ENCODE measurements at regions not wholly inside any gene's neighbourhood (a gene's known extent, or its start where the extent isn't known, plus 50 kb on each side); places are given as distances from the start of the nearest gene placed in this dataset.

DNA sequence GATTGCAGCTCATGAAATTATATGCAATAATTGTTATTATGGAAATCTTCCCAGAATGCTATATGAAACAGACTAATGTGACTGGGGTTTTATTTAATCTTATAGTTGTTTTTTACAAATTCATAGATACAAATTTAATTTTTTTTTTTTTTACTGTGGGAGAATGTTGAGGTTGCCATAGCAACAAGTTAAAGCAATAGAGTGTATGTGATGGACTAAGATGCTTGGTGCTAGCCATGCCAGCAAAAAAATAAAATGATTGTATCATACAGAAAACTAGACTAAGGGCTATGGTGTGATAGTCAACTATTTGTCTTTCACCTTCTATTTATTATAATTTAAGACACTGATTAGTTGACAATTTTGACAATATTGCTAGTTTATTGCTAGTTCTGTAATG lies 163.2 kb upstream of the BLID start:
- Histone ChIP-seq H4K20me1 (ENCODE audit: insufficient read depth, low read length) (no peaks in the 10 kb centered on the region), H3K9ac (ENCODE audit: low read length) (no peak overlapping the region), H3K27me3 (ENCODE audit: insufficient read depth, low read length) (peaks cover 2% of the 10 kb centered on the region), H3K79me2 (ENCODE audit: insufficient read depth, low read length) (no peaks in the 10 kb centered on the region), H3K4me1 (ENCODE audit: insufficient read depth, low read length) (no peaks in the 10 kb centered on the region), H2AFZ (ENCODE audit: low read depth, low read length) (no peak overlapping the region), H3K27ac (ENCODE audit: low read depth, low read length) (no peak overlapping the region), H3K9me3 (ENCODE audit: insufficient read depth, low read depth, low read length) (no peaks in the 10 kb centered on the region), H3K4me2 (ENCODE audit: low read length) (no peak overlapping the region), H3K4me3 (ENCODE audit: insufficient read depth, low read depth, low read length) (no peak overlapping the region), H3K36me3 (ENCODE audit: insufficient read depth, low read length) (no peaks in the 10 kb centered on the region)
- DNase-seq (ENCODE audit: low read depth) (no peak), FAIRE-seq (no peak)
- Mint-ChIP-seq H3K4me1 (ENCODE audit: low read depth, unreplicated experiment) (no peaks in the 10 kb centered on the region), H3K27ac (ENCODE audit: unreplicated experiment) (no peak overlapping the region), H3K4me3 (ENCODE audit: unreplicated experiment) (no peak overlapping the region), H3K27me3 (ENCODE audit: low read depth, unreplicated experiment) (peaks cover 6% of the 10 kb centered on the region), H3K36me3 (ENCODE audit: low read depth, unreplicated experiment) (no peaks in the 10 kb centered on the region), H3K9me3 (ENCODE audit: unreplicated experiment) (no peaks in the 10 kb centered on the region)
- no peak for TF ChIP-seq EZH2 (IDR thresholded peaks at IDR 0.05; ENCODE audit: insufficient read depth, low read length)
- TF ChIP-seq, protein P1, sequence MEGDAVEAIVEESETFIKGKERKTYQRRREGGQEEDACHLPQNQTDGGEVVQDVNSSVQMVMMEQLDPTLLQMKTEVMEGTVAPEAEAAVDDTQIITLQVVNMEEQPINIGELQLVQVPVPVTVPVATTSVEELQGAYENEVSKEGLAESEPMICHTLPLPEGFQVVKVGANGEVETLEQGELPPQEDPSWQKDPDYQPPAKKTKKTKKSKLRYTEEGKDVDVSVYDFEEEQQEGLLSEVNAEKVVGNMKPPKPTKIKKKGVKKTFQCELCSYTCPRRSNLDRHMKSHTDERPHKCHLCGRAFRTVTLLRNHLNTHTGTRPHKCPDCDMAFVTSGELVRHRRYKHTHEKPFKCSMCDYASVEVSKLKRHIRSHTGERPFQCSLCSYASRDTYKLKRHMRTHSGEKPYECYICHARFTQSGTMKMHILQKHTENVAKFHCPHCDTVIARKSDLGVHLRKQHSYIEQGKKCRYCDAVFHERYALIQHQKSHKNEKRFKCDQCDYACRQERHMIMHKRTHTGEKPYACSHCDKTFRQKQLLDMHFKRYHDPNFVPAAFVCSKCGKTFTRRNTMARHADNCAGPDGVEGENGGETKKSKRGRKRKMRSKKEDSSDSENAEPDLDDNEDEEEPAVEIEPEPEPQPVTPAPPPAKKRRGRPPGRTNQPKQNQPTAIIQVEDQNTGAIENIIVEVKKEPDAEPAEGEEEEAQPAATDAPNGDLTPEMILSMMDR (IDR thresholded peaks at IDR 0.05; ENCODE audit: insufficient read depth, low read depth, low read length) = no peak

DNA sequence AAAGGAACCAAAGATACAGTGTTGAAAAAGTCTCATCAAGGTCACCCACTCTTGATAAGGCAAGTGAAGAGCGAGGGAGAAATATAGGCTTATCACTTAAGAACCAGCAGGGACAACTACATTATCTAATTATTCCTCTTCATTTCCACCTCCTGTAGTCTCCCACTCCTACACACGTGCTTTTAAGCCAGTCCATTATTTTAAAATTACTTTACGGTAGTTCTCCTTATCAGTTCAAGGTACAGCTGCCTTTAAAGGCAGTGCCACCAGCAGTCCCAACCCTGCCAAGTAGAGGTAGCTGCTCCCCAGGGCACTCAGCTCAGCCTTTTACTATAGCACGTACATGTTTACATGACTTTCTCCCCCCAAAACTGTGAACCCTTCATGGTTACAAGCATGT lies 161.5 kb upstream of the BLID start:
- Histone ChIP-seq H2AFZ (ENCODE audit: low read depth, low read length) (no peak overlapping the region), H4K20me1 (ENCODE audit: insufficient read depth, low read length) (no peaks in the 10 kb centered on the region), H3K79me2 (ENCODE audit: insufficient read depth, low read length) (no peaks in the 10 kb centered on the region), H3K36me3 (ENCODE audit: insufficient read depth, low read length) (no peaks in the 10 kb centered on the region), H3K4me3 (ENCODE audit: insufficient read depth, low read depth, low read length) (no peak overlapping the region), H3K27ac (ENCODE audit: low read depth, low read length) (no peak overlapping the region), H3K4me2 (ENCODE audit: low read length) (no peak overlapping the region), H3K4me1 (ENCODE audit: insufficient read depth, low read length) (no peaks in the 10 kb centered on the region), H3K9me3 (ENCODE audit: insufficient read depth, low read depth, low read length) (no peaks in the 10 kb centered on the region), H3K9ac (ENCODE audit: low read length) (no peak overlapping the region), H3K27me3 (ENCODE audit: insufficient read depth, low read length) (peaks cover 4% of the 10 kb centered on the region)
- no peak for TF ChIP-seq EZH2 (IDR thresholded peaks at IDR 0.05; ENCODE audit: insufficient read depth, low read length)
- TF ChIP-seq, protein P1 (IDR thresholded peaks at IDR 0.05; ENCODE audit: insufficient read depth, low read depth, low read length) = no peak
- FAIRE-seq (no peak), DNase-seq (ENCODE audit: low read depth) (no peak)
- Mint-ChIP-seq H3K4me1 (ENCODE audit: low read depth, unreplicated experiment) (peaks cover 4% of the 10 kb centered on the region), H3K9me3 (ENCODE audit: unreplicated experiment) (no peaks in the 10 kb centered on the region), H3K27ac (ENCODE audit: unreplicated experiment) (no peak overlapping the region), H3K36me3 (ENCODE audit: low read depth, unreplicated experiment) (no peaks in the 10 kb centered on the region), H3K27me3 (ENCODE audit: low read depth, unreplicated experiment) (peaks cover 6% of the 10 kb centered on the region), H3K4me3 (ENCODE audit: unreplicated experiment) (no peak overlapping the region)

DNA sequence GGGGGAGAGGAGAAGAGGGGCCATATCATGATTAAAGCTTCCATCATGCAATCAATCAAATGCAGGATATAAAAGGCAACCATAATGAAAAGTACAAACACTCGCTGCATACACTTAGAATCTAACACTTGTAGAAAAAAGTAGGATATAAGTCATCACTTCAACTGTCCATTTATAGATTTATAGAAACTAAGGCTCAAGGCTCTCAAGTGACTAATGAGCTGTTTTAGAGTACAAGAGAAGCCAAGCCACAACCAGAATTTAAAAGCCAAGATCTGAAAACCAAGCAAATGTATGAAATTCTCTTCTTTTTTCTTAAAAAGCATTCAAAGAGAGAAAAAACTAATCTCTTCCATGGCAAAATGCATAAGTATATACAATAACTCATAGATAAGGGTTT lies 160.2 kb upstream of the BLID start:
- no peak overlapping the region for H2AFZ ChIP-seq (ENCODE audit: low read depth, low read length)
- DNase-seq (ENCODE audit: low read depth) = peak; percentile 54
- no peak overlapping the region for H3K27ac ChIP-seq (ENCODE audit: low read depth, low read length)
- H3K4me3 ChIP-seq (ENCODE audit: insufficient read depth, low read depth, low read length) = no peak overlapping the region
- H3K27me3 Mint-ChIP-seq (ENCODE audit: low read depth, unreplicated experiment) = peaks cover 6% of the 10 kb centered on the region
- H3K9me3 Mint-ChIP-seq (ENCODE audit: unreplicated experiment) = no peaks in the 10 kb centered on the region
- TF ChIP-seq, protein P1 (IDR thresholded peaks at IDR 0.05; ENCODE audit: insufficient read depth, low read depth, low read length) = no peak
- TF ChIP-seq EZH2 (IDR thresholded peaks at IDR 0.05; ENCODE audit: insufficient read depth, low read length) = no peak
- no peak overlapping the region for H3K4me3 Mint-ChIP-seq (ENCODE audit: unreplicated experiment)
- H3K36me3 ChIP-seq (ENCODE audit: insufficient read depth, low read length) = no peaks in the 10 kb centered on the region
- H3K4me1 ChIP-seq (ENCODE audit: insufficient read depth, low read length) = no peaks in the 10 kb centered on the region
- no peak overlapping the region for H3K4me2 ChIP-seq (ENCODE audit: low read length)
- no peak overlapping the region for H3K9ac ChIP-seq (ENCODE audit: low read length)
- H3K27me3 ChIP-seq (ENCODE audit: insufficient read depth, low read length) = peaks cover 4% of the 10 kb centered on the region
- no peaks in the 10 kb centered on the region for H4K20me1 ChIP-seq (ENCODE audit: insufficient read depth, low read length)
- H3K79me2 ChIP-seq (ENCODE audit: insufficient read depth, low read length) = no peaks in the 10 kb centered on the region
- H3K4me1 Mint-ChIP-seq (ENCODE audit: low read depth, unreplicated experiment) = peaks cover 4% of the 10 kb centered on the region
- no peak overlapping the region for H3K27ac Mint-ChIP-seq (ENCODE audit: unreplicated experiment)
- FAIRE-seq = no peak
- no peaks in the 10 kb centered on the region for H3K36me3 Mint-ChIP-seq (ENCODE audit: low read depth, unreplicated experiment)
- no peaks in the 10 kb centered on the region for H3K9me3 ChIP-seq (ENCODE audit: insufficient read depth, low read depth, low read length)

All from astrocyte (in vitro differentiated cells and primary cell).